ENCODE measurements at regions not wholly inside any gene's neighbourhood (a gene's known extent, or its start where the extent isn't known, plus 50 kb on each side); places are given as distances from the start of the nearest gene placed in this dataset.
"Not testable (repeated sequence)": the region's sequence is repeated elsewhere in the genome, so short reads cannot be mapped to it uniquely, and the experiment has no call there.

GRCh38 chr2:7432436-7432835 is 515.2 kb downstream of the RNF144A start:
- no peak for DNase-seq

DNA sequence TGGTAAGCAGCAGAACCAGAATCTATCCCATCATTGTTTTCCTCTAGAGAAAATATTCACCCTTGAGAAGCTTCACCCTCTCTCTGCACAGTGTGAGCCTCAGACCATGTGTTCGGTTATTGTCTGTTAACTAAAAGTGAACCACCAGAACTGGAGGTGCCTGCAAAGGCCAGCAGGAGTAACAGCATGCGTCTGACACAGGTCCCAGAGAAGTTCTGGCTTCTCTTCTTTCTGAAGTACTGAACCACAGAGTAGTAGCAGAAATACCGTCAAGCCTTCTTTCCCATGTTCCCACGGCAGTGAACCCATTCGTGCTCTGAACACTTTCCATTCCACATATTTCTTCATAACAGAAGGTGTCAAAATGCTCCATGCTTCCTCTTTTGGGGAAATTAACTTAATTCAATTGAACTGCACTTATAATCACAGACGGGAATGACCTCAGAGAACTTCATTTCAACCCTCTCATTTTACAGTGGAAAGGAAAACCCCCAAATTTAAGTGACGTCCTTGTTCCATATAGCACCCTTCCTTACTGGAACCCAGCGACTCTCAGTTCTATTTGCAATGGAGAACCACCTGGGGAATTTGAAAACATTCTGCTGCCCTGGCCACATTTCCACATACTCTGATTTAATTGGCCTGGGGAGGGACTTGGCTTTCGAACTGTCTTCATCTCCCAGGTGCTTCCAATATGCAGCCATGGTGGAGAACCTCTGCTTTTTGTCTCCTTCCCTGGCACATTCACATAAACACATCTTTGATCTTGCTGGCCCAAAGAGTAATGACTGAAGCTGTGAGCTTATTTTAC is 519.1 kb downstream of the RNF144A start:
- no peak for DNase-seq

DNA sequence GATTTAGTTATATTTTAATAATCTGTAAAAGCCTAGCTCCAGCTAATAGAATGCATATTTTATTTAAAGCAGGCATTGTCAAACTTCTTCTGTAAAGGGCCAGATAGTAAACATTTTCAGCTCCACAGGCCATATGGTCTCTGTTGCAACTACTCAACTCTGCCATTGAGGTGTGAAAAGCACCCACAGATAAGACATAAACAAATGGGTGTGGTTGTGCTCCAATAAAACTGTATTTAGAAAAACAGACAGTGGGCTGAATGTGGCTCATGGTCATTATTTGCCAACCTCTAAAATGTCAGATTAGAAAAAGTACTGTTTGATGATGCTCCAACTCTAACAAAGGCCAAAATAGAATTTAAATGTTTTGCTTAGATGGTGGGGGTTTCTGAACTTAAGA is 519.9 kb downstream of the RNF144A start:
- DNase-seq, result peak in 1 of 2 donors; percentile 33

GRCh38 chr2:7437716-7438632 is 520.8 kb downstream of the RNF144A start:
- peak in 1 of 2 donors; percentile 14 for DNase-seq

DNA sequence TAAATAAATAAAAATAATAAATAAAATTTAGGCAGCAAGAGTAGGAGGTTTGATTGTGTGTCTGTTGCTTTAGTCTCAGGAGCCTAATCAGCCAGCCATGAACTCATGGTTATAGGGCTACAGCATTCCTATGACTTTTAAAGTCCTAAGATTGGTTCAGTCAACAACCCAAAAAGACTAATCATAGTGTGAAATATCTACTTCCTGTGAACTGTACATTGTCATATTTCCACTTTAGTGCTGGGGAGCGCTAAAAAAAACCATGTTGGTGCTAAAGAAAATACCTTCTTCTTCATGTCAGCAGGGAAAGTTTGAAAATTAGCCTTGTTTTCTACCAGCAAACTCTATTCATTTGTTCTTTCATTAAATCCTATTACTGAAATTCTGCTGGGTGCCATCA is 521.6 kb downstream of the RNF144A start:
- peak in 1 of 2 donors; percentile 38 for DNase-seq

DNA sequence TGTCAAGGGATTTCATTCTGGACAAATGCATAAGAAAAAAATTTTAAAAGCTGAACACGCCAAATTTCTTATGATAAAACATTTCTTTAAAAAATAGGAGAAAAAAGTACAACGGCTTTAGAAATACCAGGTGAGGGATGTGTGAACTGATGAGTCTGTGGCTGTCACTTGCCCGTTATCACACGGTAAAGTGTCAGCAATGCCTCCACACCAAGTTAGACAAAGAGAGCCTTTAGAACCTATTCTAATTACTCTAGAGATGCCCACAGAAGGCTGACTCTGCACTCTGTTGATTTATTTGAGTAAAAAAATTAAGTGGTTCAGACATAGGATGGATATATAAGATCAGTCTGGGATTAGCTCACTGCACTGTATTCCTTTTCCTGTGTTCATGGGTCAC is 523.8 kb downstream of the RNF144A start:
- DNase-seq, result no peak

DNA sequence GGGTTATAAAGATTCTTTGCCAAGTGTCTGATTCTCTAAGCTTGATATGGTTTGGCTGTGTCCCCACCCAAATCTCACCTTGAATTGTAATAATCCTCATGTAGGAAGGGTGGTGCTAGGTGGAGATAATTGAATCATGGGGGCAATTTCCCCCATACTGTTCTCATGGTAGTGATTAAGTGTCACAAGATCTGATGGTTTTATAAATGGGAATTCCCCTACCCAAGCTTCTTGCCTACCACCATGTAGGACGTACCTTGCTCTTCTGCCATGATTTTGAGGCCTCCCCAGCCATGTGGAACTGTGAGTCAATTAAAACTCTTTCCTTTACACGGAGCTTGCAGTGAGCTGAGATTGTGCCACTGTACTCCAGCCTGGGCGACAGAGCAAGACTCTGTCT is 524.6 kb downstream of the RNF144A start:
- not testable (repeated sequence) for DNase-seq

GRCh38 chr2:7444626-7445025 is 527.4 kb downstream of the RNF144A start:
- peak in 1 of 2 donors; percentile 17 for DNase-seq

- DNase-seq, result no peak
These were observed 531.5 kb downstream of the RNF144A start for GRCh38 chr2:7448578-7449264.

- DNase-seq, result no peak
These were observed 532.1 kb downstream of the RNF144A start for GRCh38 chr2:7449298-7449697.

DNA sequence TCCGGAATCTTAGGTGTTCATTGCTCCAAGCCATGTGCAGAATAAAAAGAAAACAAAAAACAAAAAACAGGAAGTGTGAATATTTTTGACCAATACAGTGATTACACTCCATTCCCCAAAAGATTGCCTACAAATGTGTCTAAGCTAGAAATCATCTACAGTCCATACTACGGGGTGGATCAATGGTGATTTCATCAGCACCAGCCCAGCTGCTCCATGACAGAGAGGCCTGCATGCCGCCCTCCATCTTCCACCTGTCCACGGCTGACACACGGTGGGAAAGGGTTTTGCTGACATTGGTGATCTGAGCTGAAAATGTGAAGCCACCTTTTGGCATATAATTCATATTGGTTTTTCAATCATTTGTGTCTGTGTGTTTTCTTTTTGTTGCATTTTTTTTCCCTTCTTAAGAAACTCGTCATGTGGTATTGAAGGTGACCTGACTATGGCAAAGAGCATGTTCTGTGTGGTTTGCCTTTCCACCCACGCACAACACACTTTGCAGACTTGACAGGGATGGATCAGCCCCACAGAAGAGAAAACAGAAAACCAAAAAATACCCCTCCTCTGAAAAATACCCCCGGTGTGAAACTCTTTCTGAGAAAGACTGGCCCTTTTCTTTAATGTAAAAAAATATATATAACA is 533.1 kb downstream of the RNF144A start:
- DNase-seq, result peak; percentile 71 to 77

DNA sequence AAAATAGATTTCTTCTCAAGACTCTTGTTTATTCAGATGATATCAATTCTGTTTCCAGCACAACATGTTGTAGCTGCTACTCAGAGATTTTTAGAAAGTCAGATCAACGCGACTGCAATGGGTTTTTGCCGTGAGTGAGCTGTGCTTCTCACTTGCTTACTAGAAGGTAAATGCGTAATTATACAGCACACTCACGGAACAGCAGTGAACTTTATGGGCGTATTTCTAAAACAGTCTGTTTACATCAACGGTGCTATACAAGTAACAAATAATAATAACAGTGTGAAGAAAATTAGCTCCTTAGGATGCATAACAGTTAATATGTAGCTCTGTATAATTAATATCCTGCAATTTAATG is 533.6 kb downstream of the RNF144A start:
- DNase-seq, result peak in 1 of 2 donors; percentile 32

GRCh38 chr2:7452110-7452876 is 535.1 kb downstream of the RNF144A start:
- peak in 1 of 2 donors; percentile 32 for DNase-seq

DNA sequence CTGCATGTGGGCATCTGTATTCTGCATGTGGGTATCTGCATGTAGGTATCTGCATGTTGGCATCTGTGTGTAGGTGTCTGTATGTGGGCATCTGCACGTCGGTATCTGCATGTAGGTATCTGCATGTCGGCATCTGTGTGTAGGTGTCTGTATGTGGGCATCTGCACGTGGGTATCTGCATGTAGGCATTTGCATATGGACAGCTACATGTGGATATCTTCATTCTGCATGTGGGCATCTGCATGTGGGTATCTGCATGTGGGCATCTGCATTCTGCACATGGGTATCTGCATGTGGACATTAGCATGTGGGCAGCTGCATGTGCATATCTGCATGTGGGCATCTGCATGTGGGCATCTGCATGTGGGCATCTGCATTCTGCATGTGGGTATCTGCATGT is 537.4 kb downstream of the RNF144A start:
- no peak for DNase-seq

- DNase-seq, result no peak
These were observed 539.5 kb downstream of the RNF144A start for GRCh38 chr2:7456762-7457161.

GRCh38 chr2:7458066-7458465 is 540.9 kb downstream of the RNF144A start:
- DNase-seq, result no peak

DNA sequence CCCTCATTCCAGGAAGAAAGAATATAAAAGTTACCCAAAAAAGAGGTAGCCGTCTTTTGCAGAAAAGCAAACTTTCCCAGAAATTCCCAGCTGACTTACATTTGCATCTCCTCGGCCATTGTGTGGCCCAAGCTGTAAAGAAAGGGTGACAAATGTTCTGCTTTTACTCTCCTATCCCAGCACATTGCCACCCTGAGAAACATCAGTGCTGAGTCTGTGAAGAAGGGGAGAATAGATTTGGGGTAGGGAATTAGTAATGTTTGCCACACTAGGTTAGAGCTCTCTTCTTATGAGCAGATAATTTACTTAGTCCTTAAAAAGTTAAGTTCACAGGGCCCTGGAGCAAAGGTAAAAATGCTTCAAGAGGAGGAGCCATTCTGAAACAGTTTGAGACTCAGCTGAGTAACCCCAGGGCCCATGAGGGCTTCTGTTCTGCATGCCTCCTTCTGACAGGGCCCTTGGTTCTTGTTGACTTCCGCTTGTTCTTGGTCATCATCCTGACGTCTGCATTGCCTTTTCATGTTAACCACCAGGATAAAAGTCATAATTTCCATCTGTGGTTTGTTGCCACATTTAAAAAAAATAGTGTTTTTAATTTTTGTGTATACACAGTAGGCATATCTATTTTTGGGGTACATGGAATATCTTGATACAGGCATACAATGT is 550.7 kb downstream of the RNF144A start:
- DNase-seq, result peak; percentile 52 to 57

GRCh38 chr2:7468448-7468828 is 551.2 kb downstream of the RNF144A start:
- DNase-seq, result no peak

- no peak for DNase-seq
These were observed 551.7 kb downstream of the RNF144A start for GRCh38 chr2:7468955-7469354.

- DNase-seq, result no peak
These were observed 554.0 kb downstream of the RNF144A start for GRCh38 chr2:7471185-7471584.

- no peak for DNase-seq
These were observed 555.3 kb downstream of the RNF144A start for GRCh38 chr2:7472465-7472864.
